SK-N-SH (cell line): ENCODE measurements at regions not wholly inside any gene's neighbourhood (a gene's known extent, or its start where the extent isn't known, plus 50 kb on each side); places are given as distances from the start of the nearest gene placed in this dataset.

Experiments
- CTCF ChIA-PET: fragments of 300-600, 350-600 bp; formaldehyde crosslinking; extraction: SDS; loops from one replicate; lab custom pipeline; 2021; lab: Yijun Ruan, JAX
- POLR2A ChIA-PET: fragments of 350-600 bp; sonication (Branson Sonifier 250); formaldehyde crosslinking; extraction: SDS; loops from one replicate; lab custom pipeline; 2020; ENCODE audit warnings: antibody characterized with exemption, inconsistent platforms; lab: Yijun Ruan, JAX
- DNase-seq: peaks from one replicate; pipeline ENCODE4 v3.0.0; 2012
- H2AFZ ChIP-seq: fragments of 200-600 bp; sonication (generic); 2 replicates; pipeline ENCODE4 v1.8.1; 2016; ENCODE audit warnings: antibody characterized with exemption, mild to moderate bottlenecking, low read depth
- H3F3A ChIP-seq: fragments of 200-600 bp; sonication (generic); replicated peaks from 2 replicates; pipeline ENCODE3; 2016; ENCODE audit warnings: antibody characterized with exemption, mild to moderate bottlenecking; ENCODE audit not compliant: insufficient read depth
- H3K27ac ChIP-seq, 2 experiments: fragments of 200-500 bp in 1 of 2; fragments of 200-600 bp in 1 of 2; sonication (Bioruptor generic) in 1 of 2; sonication (generic), shearing (Covaris generic) in 1 of 2; 2 replicates each; pipeline versions ENCODE4 v1.5.1 to v1.6.1; 2014 to 2016; ENCODE audit warnings: low read depth in 2 of 2, inconsistent platforms in 1 of 2, low read length in 1 of 2, mild to moderate bottlenecking in 1 of 2, mixed read lengths in 1 of 2
- H3K27me3 ChIP-seq: fragments of 200-600 bp; sonication (generic), shearing (Covaris generic); 2 replicates; pipeline ENCODE4 v1.6.1; 2016; ENCODE audit warnings: mixed run types; ENCODE audit not compliant: insufficient read depth
- H3K36me3 ChIP-seq, 2 experiments: fragments of 200-500 bp in 1 of 2; fragments of 200-600 bp in 1 of 2; sonication (Bioruptor generic) in 1 of 2; sonication (generic) in 1 of 2; replicated peaks in 1 of 2; 2 replicates each; pipeline versions ENCODE3 to v1.5.1; 2014 to 2016; ENCODE audit warnings: low read length in 1 of 2, mild to moderate bottlenecking in 1 of 2; ENCODE audit not compliant: insufficient read depth in 2 of 2, control insufficient read depth in 1 of 2
- H3K4me1 ChIP-seq, 2 experiments: fragments of 200-500 bp in 1 of 2; fragments of 200-600 bp in 1 of 2; sonication (Bioruptor generic) in 1 of 2; sonication (generic), shearing (Covaris generic) in 1 of 2; 2 replicates each; pipeline versions ENCODE4 v1.5.1 to v1.6.1; 2014 to 2016; ENCODE audit warnings: low read depth in 1 of 2, low read length in 1 of 2, mixed run types in 1 of 2; ENCODE audit not compliant: insufficient read depth in 2 of 2, control insufficient read depth in 1 of 2
- H3K4me2 ChIP-seq: fragments of 200-600 bp; sonication (generic), shearing (Covaris generic); 2 replicates; pipeline ENCODE4 v1.6.1; 2017; ENCODE audit warnings: mixed run types
- H3K4me3 ChIP-seq, 2 experiments: fragments of 200-500 bp in 1 of 2; fragments of 200-600 bp in 1 of 2; sonication (Bioruptor generic) in 1 of 2; sonication (generic), shearing (Covaris generic) in 1 of 2; 2 replicates each; pipeline versions ENCODE4 v1.5.1 to v1.8.1; 2014 to 2016; ENCODE audit warnings: low read depth in 2 of 2, inconsistent platforms in 1 of 2, low read length in 1 of 2, mild to moderate bottlenecking in 1 of 2, mixed read lengths in 1 of 2, moderate library complexity in 1 of 2
- H3K79me2 ChIP-seq: fragments of 200-600 bp; sonication (generic); 2 replicates; pipeline ENCODE4 v1.8.1; 2017; ENCODE audit warnings: mild to moderate bottlenecking; ENCODE audit not compliant: insufficient read depth
- H3K9ac ChIP-seq: fragments of 200-600 bp; sonication (generic); 2 replicates; pipeline ENCODE4 v1.6.1; 2017; ENCODE audit warnings: mixed run types
- H3K9me2 ChIP-seq: fragments of 200-600 bp; sonication (generic); 2 replicates; pipeline ENCODE4 v1.6.1; 2017; ENCODE audit warnings: mixed run types
- H3K9me3 ChIP-seq: fragments of 200-600 bp; sonication (generic); 2 replicates; pipeline ENCODE4 v1.6.1; 2017; ENCODE audit warnings: mixed run types, mild to moderate bottlenecking, moderate library complexity
- H4K20me1 ChIP-seq: fragments of 200-600 bp; sonication (generic); 2 replicates; pipeline ENCODE4 v1.6.1; 2017; ENCODE audit warnings: mild to moderate bottlenecking, mixed run types; ENCODE audit not compliant: insufficient read depth
- CHD2 ChIP-seq: fragments of 150-350 bp; IDR thresholded peaks from 2 replicates; pipeline ENCODE4 v1.6.1; 2018; ENCODE audit warnings: low read length; ENCODE audit not compliant: partially characterized antibody
- EP300 ChIP-seq, 2 experiments: IDR thresholded peaks; 2 replicates each; pipeline versions ENCODE4 v1.4.0 to v1.6.1; 2012; ENCODE audit warnings: borderline replicate concordance in 1 of 2, low read depth in 1 of 2, low read length in 1 of 2
- EZH2phosphoT487 ChIP-seq: fragments of 200-600 bp; sonication (generic); IDR thresholded peaks from 2 replicates; pipeline ENCODE4 v1.6.1; 2017; ENCODE audit warnings: low read depth, mixed run types, mild to moderate bottlenecking, antibody characterized with exemption, moderate library complexity, borderline replicate concordance
- FOSL2 ChIP-seq: IDR thresholded peaks from 2 replicates; pipeline ENCODE4 v1.4.0; 2012; ENCODE audit warnings: low read depth, mild to moderate bottlenecking, moderate library complexity, borderline replicate concordance
- FOXJ3 ChIP-seq: sonication (generic); formaldehyde crosslinking; IDR thresholded peaks from 2 replicates; pipeline ENCODE4 v1.5.1; 2020; ENCODE audit warnings: mild to moderate bottlenecking, missing genetic modification reagents
- FOXM1 ChIP-seq: IDR thresholded peaks from 2 replicates; pipeline ENCODE4 v1.4.0; 2012; ENCODE audit warnings: low read depth, mild to moderate bottlenecking
- GABPA ChIP-seq: IDR thresholded peaks from 2 replicates; pipeline ENCODE4 v1.4.0; 2012; ENCODE audit warnings: low read depth, mild to moderate bottlenecking
- GATA2 ChIP-seq: sonication (generic); formaldehyde crosslinking; IDR thresholded peaks from 2 replicates; pipeline ENCODE4 v1.5.0; 2020; ENCODE audit warnings: mild to moderate bottlenecking, missing genetic modification reagents
- MEF2A ChIP-seq: IDR thresholded peaks from 2 replicates; pipeline ENCODE4 v1.4.0; 2012; ENCODE audit warnings: low read depth, borderline replicate concordance
- NFIC ChIP-seq: IDR thresholded peaks from 2 replicates; pipeline ENCODE4 v1.4.0; 2012; ENCODE audit warnings: borderline replicate concordance
- NRF1 ChIP-seq: IDR thresholded peaks from 2 replicates; pipeline ENCODE4 v1.6.1; 2012; ENCODE audit warnings: low read depth, mild to moderate bottlenecking, low read length
- PBX3 ChIP-seq: IDR thresholded peaks from 2 replicates; pipeline ENCODE4; 2012
- POLR2AphosphoS5 ChIP-seq: IDR thresholded peaks from 2 replicates; pipeline ENCODE4 v1.6.1; 2012; ENCODE audit warnings: low read depth, low read length
- RFX5 ChIP-seq: IDR thresholded peaks from 2 replicates; pipeline ENCODE4 v1.6.1; 2012; ENCODE audit warnings: mild to moderate bottlenecking, improper control_type of control experiment, low read length
- RXRA ChIP-seq: IDR thresholded peaks from 2 replicates; pipeline ENCODE4 v1.4.0; 2012; ENCODE audit warnings: low read depth, mild to moderate bottlenecking, borderline replicate concordance
- SIN3A ChIP-seq: IDR thresholded peaks from 2 replicates; pipeline ENCODE4 v1.6.1; 2012; ENCODE audit warnings: low read depth, mild to moderate bottlenecking, low read length, moderate library complexity, borderline replicate concordance
- SMC3 ChIP-seq: IDR thresholded peaks from 2 replicates; pipeline ENCODE4 v1.6.1; 2012; ENCODE audit warnings: low read depth, low read length, improper control_type of control experiment
- TAF1 ChIP-seq: IDR thresholded peaks from 2 replicates; pipeline ENCODE4 v1.6.1; 2012; ENCODE audit warnings: low read depth, mild to moderate bottlenecking, low read length, moderate library complexity, borderline replicate concordance
- TCF12 ChIP-seq: IDR thresholded peaks from 2 replicates; pipeline ENCODE4 v1.4.0; 2012
- TEAD4 ChIP-seq: IDR thresholded peaks from 2 replicates; pipeline ENCODE4 v1.4.0; 2012; ENCODE audit warnings: mild to moderate bottlenecking, borderline replicate concordance; ENCODE audit not compliant: insufficient read depth
- USF2 ChIP-seq: fragments of 150-350 bp; IDR thresholded peaks from 2 replicates; pipeline ENCODE4 v1.6.1; 2017; ENCODE audit warnings: antibody characterized with exemption, low read length, low read depth, borderline replicate concordance
- YY1 ChIP-seq: IDR thresholded peaks from 2 replicates; pipeline ENCODE4 v1.4.0; 2012; ENCODE audit warnings: low read depth, mild to moderate bottlenecking
- WGBS: methylation state at CpG from one replicate; pipeline ENCODE4 v1.1.6; 2017; ENCODE audit warnings: low lambda C conversion rate; 5-methylcytosine and 5-hydroxymethylcytosine counted together

GRCh38 chr13:44229371-44230030 lies 144.1 kb upstream of the SERP2 start:
- Histone ChIP-seq H3K27ac (no peak overlapping the region), H3K27me3 (no peaks in the 10 kb centered on the region), H3K9me2 (no peaks in the 10 kb centered on the region), H2AFZ (no peak overlapping the region), H3K4me3 (no peak overlapping the region), H3K36me3 (no peaks in the 10 kb centered on the region), H3K9ac (no peak overlapping the region), H3K4me1 (no peaks in the 10 kb centered on the region; a peak in 1 of 4 replicates), H4K20me1 (no peaks in the 10 kb centered on the region), H3K4me2 (no peak overlapping the region), H3F3A (no peaks in the 10 kb centered on the region), H3K79me2 (no peaks in the 10 kb centered on the region), H3K9me3 (no peaks in the 10 kb centered on the region)
- ChIA-PET CTCF (interaction anchor here (0.9 kb wide), 1 partner anchor 18 kb away, joined by 3 read pairs; no protein-coding TSS in a partner anchor), POLR2A (no interaction called here)
- TF ChIP-seq NFIC (no peak), RXRA (no peak), TCF12 (no peak), MEF2A (no peak), RFX5 (no peak), GABPA (no peak), YY1 (no peak), NRF1 (no peak), FOXM1 (no peak)
- 84% methylated on average over 11 of the region's 11 CpGs for WGBS
- no peak for DNase-seq

GRCh38 chr13:44230071-44230470 lies 143.6 kb upstream of the SERP2 start:
- WGBS = 85% methylated on average over 7 of the region's 7 CpGs
- no peaks in the 10 kb centered on the region for H3K9me2 ChIP-seq
- H3K9me3 ChIP-seq = no peaks in the 10 kb centered on the region
- H3K4me3 ChIP-seq = no peak overlapping the region
- H3K4me2 ChIP-seq = no peak overlapping the region
- H3K79me2 ChIP-seq = no peaks in the 10 kb centered on the region
- H3K9ac ChIP-seq = no peak overlapping the region
- no peak for DNase-seq
- no peaks in the 10 kb centered on the region for H3F3A ChIP-seq
- TF ChIP-seq GATA2 = no peak
- TF ChIP-seq PBX3 = no peak
- no peak for TF ChIP-seq EZH2phosphoT487
- TF ChIP-seq USF2 = no peak
- no peak for TF ChIP-seq FOSL2
- no peak for TF ChIP-seq TAF1
- TF ChIP-seq FOXM1 = no peak
- no peak for TF ChIP-seq CHD2
- no peak for TF ChIP-seq SMC3
- no peak for TF ChIP-seq EP300 (IDR thresholded peaks at IDR 0.05; ENCODE audit: borderline replicate concordance in 1 of 2, low read depth in 1 of 2, low read length in 1 of 2)
- TF ChIP-seq TEAD4 = no peak
- no peak for TF ChIP-seq SIN3A
- no peak for TF ChIP-seq FOXJ3 (CRISPR knock-in tag)
- TF ChIP-seq POLR2AphosphoS5 = no peak
- CTCF ChIA-PET = interaction anchor here (0.9 kb wide), 1 partner anchor 18 kb away, joined by 3 read pairs; no protein-coding TSS in a partner anchor
- H3K36me3 ChIP-seq = no peaks in the 10 kb centered on the region
- H3K4me1 ChIP-seq = no peaks in the 10 kb centered on the region; a peak in 1 of 4 replicates
- no peak overlapping the region for H3K27ac ChIP-seq
- H4K20me1 ChIP-seq = no peaks in the 10 kb centered on the region
- H2AFZ ChIP-seq = no peak overlapping the region
- POLR2A ChIA-PET = no interaction called here
- no peaks in the 10 kb centered on the region for H3K27me3 ChIP-seq
